NCI-H187 treated with DMSO at 0.1 percent for 48 hours (cell line): ENCODE measurements at regions not wholly inside any gene's neighbourhood (a gene's known extent, or its start where the extent isn't known, plus 50 kb on each side); places are given as distances from the start of the nearest gene placed in this dataset.

Source experiments
- DNase-seq: peaks from one replicate; lab custom pipeline; 2025; lab: John Stamatoyannopoulos, UW

GRCh38 chr6:170177772-170178560 is 112.9 kb downstream of the DLL1 start:
- DNase-seq, result no peak

- DNase-seq, result no peak
Measured at GRCh38 chr6:170176898-170177771, 113.7 kb downstream of the DLL1 start.

- no peak for DNase-seq
Measured at GRCh38 chr6:170176136-170176897, 114.6 kb downstream of the DLL1 start.

GRCh38 chr6:170175644-170176135 is 115.2 kb downstream of the DLL1 start:
- no peak for DNase-seq

GRCh38 chr6:170174771-170175643 is 115.9 kb downstream of the DLL1 start:
- no peak for DNase-seq

GRCh38 chr6:170174124-170174770 is 116.6 kb downstream of the DLL1 start:
- no peak for DNase-seq

- DNase-seq, result no peak
Measured at GRCh38 chr6:170173335-170173881, 117.5 kb downstream of the DLL1 start.

GRCh38 chr6:170172825-170173256 is 118.0 kb downstream of the DLL1 start:
- DNase-seq, result no peak

- DNase-seq, result no peak
Measured at GRCh38 chr6:170172392-170172791, 118.5 kb downstream of the DLL1 start.

- no peak for DNase-seq
Measured at GRCh38 chr6:170167657-170168159, 123.2 kb downstream of the DLL1 start.

GRCh38 chr6:170166511-170167122 is 124.3 kb downstream of the DLL1 start:
- no peak for DNase-seq

- DNase-seq, result no peak
Measured at GRCh38 chr6:170165471-170166117, 125.3 kb downstream of the DLL1 start.

- no peak for DNase-seq
Measured at GRCh38 chr6:170165085-170165470, 125.8 kb downstream of the DLL1 start.

- no peak for DNase-seq
Measured at GRCh38 chr6:170164271-170164900, 126.5 kb downstream of the DLL1 start.

- DNase-seq, result no peak
Measured at GRCh38 chr6:170163405-170164170, 127.3 kb downstream of the DLL1 start.

GRCh38 chr6:170162775-170163404 is 128.0 kb downstream of the DLL1 start:
- no peak for DNase-seq

- no peak for DNase-seq
Measured at GRCh38 chr6:170162011-170162774, 128.7 kb downstream of the DLL1 start.
